GM13976 (cell line): ENCODE measurements at regions not wholly inside any gene's neighbourhood (a gene's known extent, or its start where the extent isn't known, plus 50 kb on each side); places are given as distances from the start of the nearest gene placed in this dataset.

ENCODE experiments used
- DNase-seq: peaks from one replicate; pipeline ENCODE4 v3.0.0; 2012; ENCODE audit warnings: low spot score
- CTCF ChIP-seq: IDR thresholded peaks from 2 replicates; pipeline ENCODE4 v1.5.1; 2012; ENCODE audit warnings: borderline replicate concordance, mild to moderate bottlenecking; ENCODE audit not compliant: insufficient read depth; ENCODE audit errors: extremely low read depth, missing control alignments, control extremely low read depth
- in situ Hi-C: fragments of 300-500 bp; cut with MboI; formaldehyde crosslinking; loops from one replicate; pipeline ENCODE4 v1.12.0; 2022; ENCODE audit warnings: low sequenced_read_pairs, mixed read lengths, inconsistent platforms; ENCODE audit not compliant: unreplicated experiment

DNA sequence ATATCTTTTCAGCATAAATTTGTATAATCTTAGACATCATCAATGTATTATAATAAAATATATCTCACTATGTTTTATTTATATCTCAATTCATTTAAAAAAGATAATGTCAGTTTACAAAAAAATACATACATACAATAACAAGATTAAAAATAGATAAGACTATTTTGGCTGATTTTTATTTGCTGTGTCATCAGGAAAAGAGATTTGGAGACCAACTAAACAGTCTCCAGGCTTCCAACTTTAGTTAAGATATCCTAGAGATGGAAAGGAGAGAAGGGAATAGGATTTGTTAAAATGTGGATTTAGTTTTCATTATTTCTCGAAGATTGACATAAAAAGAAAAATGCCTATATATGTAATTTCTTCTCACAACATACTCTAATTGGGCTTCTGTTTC, 433.8 kb upstream of the TOM1L1 start:
- in situ Hi-C loops: no loop called here
- no peak for TF ChIP-seq CTCF
- no peak for DNase-seq

GRCh38 chr17:54482843-54483242, 417.8 kb upstream of the TOM1L1 start:
- no peak for TF ChIP-seq CTCF
- in situ Hi-C loops: no loop called here
- DNase-seq: no peak

GRCh38 chr17:54493691-54494090, 407.0 kb upstream of the TOM1L1 start:
- in situ Hi-C loops: no loop called here
- no peak for DNase-seq
- no peak for TF ChIP-seq CTCF

- DNase-seq: no peak
- in situ Hi-C loops: no loop called here
- TF ChIP-seq CTCF: no peak
Measured at GRCh38 chr17:54494721-54495715, 405.6 kb upstream of the TOM1L1 start.

DNA sequence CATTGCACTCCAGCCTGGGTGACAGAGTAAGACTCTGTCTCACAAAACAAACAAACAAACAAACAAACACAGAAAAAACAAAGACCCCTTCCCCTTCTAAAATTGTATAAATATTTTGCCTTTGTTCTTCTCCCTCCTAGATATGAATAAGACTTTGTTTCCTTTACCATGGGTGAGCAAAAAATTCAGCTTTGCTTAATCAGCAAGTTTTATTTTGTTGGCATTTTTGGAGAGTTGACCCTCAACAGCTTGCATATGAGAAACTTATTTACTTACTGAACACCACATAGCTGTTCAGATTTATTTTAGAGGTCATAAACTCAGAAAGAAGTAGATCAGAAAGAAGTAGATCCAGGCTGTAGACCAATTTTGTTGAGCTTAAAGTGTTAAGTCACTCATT, 395.2 kb upstream of the TOM1L1 start:
- no peak for TF ChIP-seq CTCF
- no peak for DNase-seq
- in situ Hi-C loops: no loop called here

- TF ChIP-seq CTCF: no peak
- in situ Hi-C loops: no loop called here
- no peak for DNase-seq
Measured at GRCh38 chr17:54518706-54519105, 381.9 kb upstream of the TOM1L1 start.
